HCT116 (cell line): ENCODE measurements at regions not wholly inside any gene's neighbourhood (a gene's known extent, or its start where the extent isn't known, plus 50 kb on each side); places are given as distances from the start of the nearest gene placed in this dataset.

Experiments
- ATAC-seq: fragments of 200-7000 bp; cut with Tn5 transposase; 2 replicates; pipeline ENCODE4 v1.9.1; 2020; ENCODE audit warnings: mild to moderate bottlenecking, moderate library complexity
- BruUV-seq: library from RNA; stranded (reverse); fragments of 400-500 nt; replicated peaks from 2 replicates; lab custom pipeline; 2021; lab: Mats Ljungman, UMichigan
- CTCF ChIA-PET: fragments of 300-600 bp; sonication (Branson Sonifier 250); formaldehyde crosslinking; loops from one replicate; lab custom pipeline; 2021; ENCODE audit warnings: antibody characterized with exemption; lab: Charles Lee
- POLR2A ChIA-PET: fragments of 300-600, 350-600 bp; sonication (Branson Sonifier 250); formaldehyde crosslinking; loops from one replicate; lab custom pipeline; 2021; ENCODE audit warnings: antibody characterized with exemption; lab: Charles Lee
- RAD21 ChIA-PET, 2 experiments: fragments of 300-600 bp; sonication (Branson Sonifier 250); formaldehyde crosslinking; loops; one replicate each; lab custom pipeline; 2023; ENCODE audit warnings: low total read pairs in 2 of 2; ENCODE audit not compliant: uncharacterized antibody in 2 of 2, unreplicated experiment in 2 of 2, low non-redundant PET in 1 of 2; lab: Charles Lee
- DNase-seq: peaks from one replicate; pipeline ENCODE4 v3.0.0-alpha.2; 2010; ENCODE audit warnings: low read depth, low spot score
- H2AFZ ChIP-seq: fragments of 200-600 bp; shearing (Covaris generic), sonication (generic); 2 replicates; pipeline ENCODE4 v1.6.1; 2017; ENCODE audit warnings: low read depth, mixed run types, mixed read lengths, antibody characterized with exemption, low read length; ENCODE audit not compliant: poor library complexity, severe bottlenecking
- H3K27ac ChIP-seq: 2 replicates; pipeline ENCODE4 v1.5.1; 2012; ENCODE audit warnings: low read depth, low read length
- H3K27me3 ChIP-seq: fragments of 200-600 bp; sonication (generic); 2 replicates; pipeline ENCODE4 v1.6.1; 2016; ENCODE audit warnings: mixed run types, low read length, mixed read lengths; ENCODE audit not compliant: insufficient read depth
- H3K36me3 ChIP-seq, 2 experiments: fragments of 200-500 bp in 1 of 2; fragments of 200-600 bp in 1 of 2; sonication (Bioruptor generic) in 1 of 2; sonication (generic) in 1 of 2; 2 replicates each; pipeline versions ENCODE4 v1.5.1 to v1.6.1; 2014 to 2016; ENCODE audit warnings: low read length in 2 of 2, inconsistent platforms in 1 of 2, mixed read lengths in 1 of 2, mixed run types in 1 of 2; ENCODE audit not compliant: insufficient read depth in 2 of 2, control insufficient read depth in 1 of 2
- H3K4me1 ChIP-seq, 2 experiments: fragments of 200-600 bp in 1 of 2; sonication (generic) in 1 of 2; 2 replicates each; pipeline versions ENCODE4 v1.5.1 to v1.6.1; 2012 to 2017; ENCODE audit warnings: low read length in 2 of 2, inconsistent platforms in 1 of 2, mild to moderate bottlenecking in 1 of 2, mixed read lengths in 1 of 2, mixed run types in 1 of 2, moderate library complexity in 1 of 2; ENCODE audit not compliant: insufficient read depth in 2 of 2, control insufficient read depth in 1 of 2
- H3K4me2 ChIP-seq: fragments of 200-600 bp; sonication (generic); 2 replicates; pipeline ENCODE4 v1.6.1; 2017; ENCODE audit warnings: mixed run types, low read length, mixed read lengths
- H3K4me3 ChIP-seq, 2 experiments: fragments of 200-600 bp in 1 of 2; sonication (generic) in 1 of 2; replicated peaks in 1 of 2; 2 replicates each; pipeline ENCODE4 v1.5.1; 2011 to 2016; ENCODE audit warnings: low read length in 2 of 2, control low read depth in 1 of 2, low read depth in 1 of 2, mild to moderate bottlenecking in 1 of 2, mixed read lengths in 1 of 2, mixed run types in 1 of 2
- H3K79me2 ChIP-seq: fragments of 200-600 bp; sonication (generic); 2 replicates; pipeline ENCODE4 v1.6.1; 2017; ENCODE audit warnings: mild to moderate bottlenecking, mixed run types, low read length, moderate library complexity, mixed read lengths; ENCODE audit not compliant: insufficient read depth
- H3K9ac ChIP-seq: fragments of 200-600 bp; sonication (generic); 2 replicates; pipeline ENCODE4 v1.6.1; 2016; ENCODE audit warnings: low read length, mixed read lengths
- H3K9me2 ChIP-seq: fragments of 200-600 bp; sonication (generic), shearing (Covaris generic); 2 replicates; pipeline ENCODE4 v1.6.1; 2017; ENCODE audit warnings: mixed run types, mild to moderate bottlenecking, moderate library complexity; ENCODE audit not compliant: insufficient read depth
- H3K9me3 ChIP-seq, 2 experiments: fragments of 200-500 bp in 1 of 2; fragments of 200-600 bp in 1 of 2; sonication (Bioruptor generic) in 1 of 2; sonication (generic) in 1 of 2; 2 replicates each; pipeline ENCODE4 v1.6.1; 2014 to 2017; ENCODE audit warnings: low read length in 2 of 2, mixed read lengths in 2 of 2, inconsistent platforms in 1 of 2, low read depth in 1 of 2, mild to moderate bottlenecking in 1 of 2, mixed run types in 1 of 2, moderate library complexity in 1 of 2; ENCODE audit not compliant: control insufficient read depth in 1 of 2, insufficient read depth in 1 of 2
- H4K20me1 ChIP-seq: fragments of 200-600 bp; sonication (generic), shearing (Covaris generic); 2 replicates; pipeline ENCODE4 v1.6.1; 2017; ENCODE audit warnings: mixed run types, mild to moderate bottlenecking, moderate library complexity; ENCODE audit not compliant: insufficient read depth
- CEBPB ChIP-seq: IDR thresholded peaks from 2 replicates; pipeline ENCODE4 v1.6.1; 2012; ENCODE audit warnings: low read depth
- EGR1 ChIP-seq: IDR thresholded peaks from 2 replicates; pipeline ENCODE4 v1.6.1; 2012; ENCODE audit warnings: low read depth
- EZH2phosphoT487 ChIP-seq: fragments of 200-600 bp; IDR thresholded peaks from 2 replicates; pipeline ENCODE4 v1.6.1; 2018; ENCODE audit warnings: antibody characterized with exemption, borderline replicate concordance
- FOSL1 ChIP-seq: IDR thresholded peaks from 2 replicates; pipeline ENCODE4 v1.6.1; 2012; ENCODE audit warnings: low read depth
- POLR2AphosphoS5 ChIP-seq: IDR thresholded peaks from 2 replicates; pipeline ENCODE4 v1.6.1; 2011; ENCODE audit warnings: mild to moderate bottlenecking, low read depth, low read length, moderate library complexity
- SIN3A ChIP-seq: IDR thresholded peaks from 2 replicates; pipeline ENCODE4 v1.6.1; 2012; ENCODE audit warnings: low read depth
- SP1 ChIP-seq: IDR thresholded peaks from 2 replicates; pipeline ENCODE4 v1.6.1; 2012; ENCODE audit warnings: low read depth
- SRF ChIP-seq: IDR thresholded peaks from 2 replicates; pipeline ENCODE4 v1.6.1; 2012; ENCODE audit warnings: low read depth
- TCF7L2 ChIP-seq: IDR thresholded peaks from 2 replicates; pipeline ENCODE4 v1.7.0; 2011; ENCODE audit warnings: borderline replicate concordance, inconsistent platforms; ENCODE audit not compliant: insufficient read depth, insufficient read length; ENCODE audit errors: extremely low read depth
- ZNF274 ChIP-seq: fragments of 200-500 bp; sonication (Bioruptor generic); IDR thresholded peaks from 2 replicates; pipeline ENCODE4 v1.6.1; 2014; ENCODE audit warnings: mild to moderate bottlenecking, low read depth, low read length, inconsistent platforms
- intact Hi-C: fragments of 100-400 bp; cut with micrococcal nuclease; formaldehyde crosslinking; loops from 2 replicates; pipeline ENCODE4 v1.10.0; 2022
- TF ChIP-seq, protein P1 (sequence below): IDR thresholded peaks from 2 replicates; pipeline ENCODE4 v1.6.1; 2012; ENCODE audit warnings: low read depth
- TF ChIP-seq, protein P2 (sequence below): IDR thresholded peaks from 2 replicates; pipeline ENCODE4 v1.6.1; 2011; ENCODE audit warnings: mild to moderate bottlenecking, low read length, moderate library complexity; ENCODE audit not compliant: insufficient replicate concordance; ENCODE audit errors: extremely low read depth

DNA sequence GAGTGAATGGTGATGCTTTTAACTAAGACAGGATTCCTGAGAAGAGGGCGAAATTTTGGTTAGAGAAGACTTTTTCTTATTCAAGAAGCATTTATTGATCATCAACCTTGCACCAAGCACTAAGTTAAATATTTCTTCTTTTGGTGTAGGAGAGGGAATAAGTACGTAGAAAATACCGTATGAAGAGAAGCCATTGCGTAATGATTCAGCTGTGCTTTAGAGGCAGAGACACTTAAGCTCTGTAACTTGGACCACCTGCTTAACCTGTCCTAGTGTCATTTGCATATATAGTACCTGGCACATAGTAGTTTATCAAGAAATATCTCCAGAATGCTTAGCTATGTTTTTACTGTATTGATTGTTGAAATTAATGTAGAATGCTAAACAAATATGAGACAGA is 430.9 kb upstream of the ZNF608 start:
- H3K79me2 ChIP-seq, result no peaks in the 10 kb centered on the region
- ATAC-seq (no peak), DNase-seq (no peak)
- intact Hi-C loops, result no loop called here
- H3K4me2 ChIP-seq, result no peak overlapping the region
- H3K4me1 ChIP-seq, result no peaks in the 10 kb centered on the region
- H3K27ac ChIP-seq, result no peak overlapping the region
- TF ChIP-seq POLR2AphosphoS5 (no peak), SRF (no peak), EZH2phosphoT487 (no peak), CEBPB (no peak), FOSL1 (no peak), ZNF274 (no peak), SIN3A (no peak), EGR1 (no peak), SP1 (no peak), TCF7L2 (no peak)
- TF ChIP-seq, protein P1, sequence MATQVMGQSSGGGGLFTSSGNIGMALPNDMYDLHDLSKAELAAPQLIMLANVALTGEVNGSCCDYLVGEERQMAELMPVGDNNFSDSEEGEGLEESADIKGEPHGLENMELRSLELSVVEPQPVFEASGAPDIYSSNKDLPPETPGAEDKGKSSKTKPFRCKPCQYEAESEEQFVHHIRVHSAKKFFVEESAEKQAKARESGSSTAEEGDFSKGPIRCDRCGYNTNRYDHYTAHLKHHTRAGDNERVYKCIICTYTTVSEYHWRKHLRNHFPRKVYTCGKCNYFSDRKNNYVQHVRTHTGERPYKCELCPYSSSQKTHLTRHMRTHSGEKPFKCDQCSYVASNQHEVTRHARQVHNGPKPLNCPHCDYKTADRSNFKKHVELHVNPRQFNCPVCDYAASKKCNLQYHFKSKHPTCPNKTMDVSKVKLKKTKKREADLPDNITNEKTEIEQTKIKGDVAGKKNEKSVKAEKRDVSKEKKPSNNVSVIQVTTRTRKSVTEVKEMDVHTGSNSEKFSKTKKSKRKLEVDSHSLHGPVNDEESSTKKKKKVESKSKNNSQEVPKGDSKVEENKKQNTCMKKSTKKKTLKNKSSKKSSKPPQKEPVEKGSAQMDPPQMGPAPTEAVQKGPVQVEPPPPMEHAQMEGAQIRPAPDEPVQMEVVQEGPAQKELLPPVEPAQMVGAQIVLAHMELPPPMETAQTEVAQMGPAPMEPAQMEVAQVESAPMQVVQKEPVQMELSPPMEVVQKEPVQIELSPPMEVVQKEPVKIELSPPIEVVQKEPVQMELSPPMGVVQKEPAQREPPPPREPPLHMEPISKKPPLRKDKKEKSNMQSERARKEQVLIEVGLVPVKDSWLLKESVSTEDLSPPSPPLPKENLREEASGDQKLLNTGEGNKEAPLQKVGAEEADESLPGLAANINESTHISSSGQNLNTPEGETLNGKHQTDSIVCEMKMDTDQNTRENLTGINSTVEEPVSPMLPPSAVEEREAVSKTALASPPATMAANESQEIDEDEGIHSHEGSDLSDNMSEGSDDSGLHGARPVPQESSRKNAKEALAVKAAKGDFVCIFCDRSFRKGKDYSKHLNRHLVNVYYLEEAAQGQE, result no peak
- TF ChIP-seq, protein P2, sequence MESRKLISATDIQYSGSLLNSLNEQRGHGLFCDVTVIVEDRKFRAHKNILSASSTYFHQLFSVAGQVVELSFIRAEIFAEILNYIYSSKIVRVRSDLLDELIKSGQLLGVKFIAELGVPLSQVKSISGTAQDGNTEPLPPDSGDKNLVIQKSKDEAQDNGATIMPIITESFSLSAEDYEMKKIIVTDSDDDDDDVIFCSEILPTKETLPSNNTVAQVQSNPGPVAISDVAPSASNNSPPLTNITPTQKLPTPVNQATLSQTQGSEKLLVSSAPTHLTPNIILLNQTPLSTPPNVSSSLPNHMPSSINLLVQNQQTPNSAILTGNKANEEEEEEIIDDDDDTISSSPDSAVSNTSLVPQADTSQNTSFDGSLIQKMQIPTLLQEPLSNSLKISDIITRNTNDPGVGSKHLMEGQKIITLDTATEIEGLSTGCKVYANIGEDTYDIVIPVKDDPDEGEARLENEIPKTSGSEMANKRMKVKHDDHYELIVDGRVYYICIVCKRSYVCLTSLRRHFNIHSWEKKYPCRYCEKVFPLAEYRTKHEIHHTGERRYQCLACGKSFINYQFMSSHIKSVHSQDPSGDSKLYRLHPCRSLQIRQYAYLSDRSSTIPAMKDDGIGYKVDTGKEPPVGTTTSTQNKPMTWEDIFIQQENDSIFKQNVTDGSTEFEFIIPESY, result no peak
- CTCF ChIA-PET, result no interaction called here
- no peaks in the 10 kb centered on the region for H3K9me3 ChIP-seq
- H3K9ac ChIP-seq, result no peak overlapping the region
- no peaks in the 10 kb centered on the region for H3K9me2 ChIP-seq
- POLR2A ChIA-PET, result no interaction called here
- RAD21 ChIA-PET, result no interaction called here
- H3K4me3 ChIP-seq, result no peak overlapping the region
- no peaks in the 10 kb centered on the region for H4K20me1 ChIP-seq
- BruUV-seq, result no TSS peak
- H3K36me3 ChIP-seq, result no peaks in the 10 kb centered on the region
- no peaks in the 10 kb centered on the region for H3K27me3 ChIP-seq
- no peak overlapping the region for H2AFZ ChIP-seq
